ENCODE measurements at regions not wholly inside any gene's neighbourhood (a gene's known extent, or its start where the extent isn't known, plus 50 kb on each side); places are given as distances from the start of the nearest gene placed in this dataset.

- H3K9me3 ChIP-seq = peaks cover 8% of the 10 kb centered on the region
- no peak for TF ChIP-seq CTCF (IDR thresholded peaks at IDR 0.05)
- ATAC-seq (ENCODE audit: insufficient number of reproducible peaks, low FRiP score, low read depth) = no peak
- H3K36me3 ChIP-seq = peaks cover 2% of the 10 kb centered on the region
- H3K4me1 ChIP-seq (ENCODE audit: control insufficient read depth in 1 of 2, low read depth in 2 of 2) = no peaks in the 10 kb centered on the region
- no peak for DNase-seq (ENCODE audit: low spot score)
- H3K27ac ChIP-seq = no peak overlapping the region
- H3K27me3 ChIP-seq (replicated peaks; ENCODE audit: insufficient read depth) = no peaks in the 10 kb centered on the region
- no peak overlapping the region for H3K4me3 ChIP-seq
These were observed 71.6 kb downstream of the ZNF641 start for GRCh38 chr12:48279101-48279500.

DNA sequence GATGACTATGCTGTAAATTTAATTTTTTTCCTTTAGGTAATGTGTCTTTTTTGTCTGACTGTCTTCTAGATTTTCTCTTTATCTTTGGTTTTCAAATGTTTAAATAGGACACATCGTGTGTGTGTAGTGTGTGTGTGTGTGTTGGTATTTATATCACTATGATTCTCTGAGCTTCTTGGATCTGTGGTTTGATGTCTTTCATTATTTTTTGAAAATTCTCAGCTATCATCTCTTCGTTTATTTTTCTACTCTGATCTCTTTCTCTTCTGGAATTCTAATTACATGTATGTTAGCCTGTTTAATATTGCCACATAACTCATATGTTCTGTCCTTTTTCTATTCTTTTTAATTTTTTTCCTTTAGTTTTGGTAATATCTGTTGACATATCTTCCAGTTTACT lies 73.5 kb upstream of the OR10AD1 start:
- Histone ChIP-seq H3K9me3 (peaks cover 8% of the 10 kb centered on the region), H3K36me3 (peaks cover 2% of the 10 kb centered on the region), H3K4me1 (ENCODE audit: control insufficient read depth in 1 of 2, low read depth in 2 of 2) (no peaks in the 10 kb centered on the region), H3K27ac (no peak overlapping the region), H3K4me3 (no peak overlapping the region), H3K27me3 (replicated peaks; ENCODE audit: insufficient read depth) (no peaks in the 10 kb centered on the region)
- DNase-seq (ENCODE audit: low spot score) = no peak
- no peak for ATAC-seq (ENCODE audit: insufficient number of reproducible peaks, low FRiP score, low read depth)
- no peak for TF ChIP-seq CTCF (IDR thresholded peaks at IDR 0.05)

- DNase-seq (ENCODE audit: low spot score) (no peak), ATAC-seq (ENCODE audit: insufficient number of reproducible peaks, low FRiP score, low read depth) (no peak)
- no peaks in the 10 kb centered on the region for H3K4me1 ChIP-seq (ENCODE audit: control insufficient read depth in 1 of 2, low read depth in 2 of 2)
- no peaks in the 10 kb centered on the region for H3K36me3 ChIP-seq
- no peak for TF ChIP-seq CTCF (IDR thresholded peaks at IDR 0.05)
- no peaks in the 10 kb centered on the region for H3K27me3 ChIP-seq (replicated peaks; ENCODE audit: insufficient read depth)
- no peaks in the 10 kb centered on the region for H3K9me3 ChIP-seq
- H3K4me3 ChIP-seq = no peak overlapping the region
- H3K27ac ChIP-seq = no peak overlapping the region
These were observed 63.7 kb upstream of the OR10AD1 start for GRCh38 chr12:48266826-48267225.

- no peak for TF ChIP-seq CTCF (IDR thresholded peaks at IDR 0.05)
- no peak for ATAC-seq (ENCODE audit: insufficient number of reproducible peaks, low FRiP score, low read depth)
- no peaks in the 10 kb centered on the region for H3K27me3 ChIP-seq (replicated peaks; ENCODE audit: insufficient read depth)
These were observed 62.7 kb upstream of the OR10AD1 start for GRCh38 chr12:48265777-48266176.

DNA sequence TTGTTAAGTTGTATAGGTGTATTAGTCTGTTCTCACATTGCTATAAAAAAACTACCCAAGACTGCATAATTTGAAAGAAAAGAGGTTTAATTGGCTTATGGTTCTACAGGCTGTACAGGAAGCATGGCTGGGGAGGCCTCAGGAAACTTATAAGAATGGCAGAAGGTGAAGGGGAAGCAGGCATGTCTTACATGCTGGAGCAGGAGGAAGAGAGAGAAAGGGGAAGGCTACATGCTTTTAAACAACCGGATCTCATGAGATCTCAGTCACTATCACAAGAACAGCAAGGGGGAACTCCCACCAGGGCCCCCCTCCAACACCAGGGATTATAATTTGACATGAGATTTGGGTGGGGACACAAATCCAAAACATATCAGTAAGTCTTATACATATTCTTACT lies 60.5 kb upstream of the OR10AD1 start:
- Histone ChIP-seq H3K27ac (no peak overlapping the region), H3K27me3 (replicated peaks; ENCODE audit: insufficient read depth) (no peaks in the 10 kb centered on the region), H3K4me1 (ENCODE audit: control insufficient read depth in 1 of 2, low read depth in 2 of 2) (no peaks in the 10 kb centered on the region), H3K9me3 (no peaks in the 10 kb centered on the region), H3K4me3 (no peak overlapping the region), H3K36me3 (no peaks in the 10 kb centered on the region)
- DNase-seq (ENCODE audit: low spot score) = no peak
- no peak for TF ChIP-seq CTCF (IDR thresholded peaks at IDR 0.05)
- no peak for ATAC-seq (ENCODE audit: insufficient number of reproducible peaks, low FRiP score, low read depth)

More at GRCh38 chr12:48265777-48266176, 62.7 kb upstream of the OR10AD1 start:
- H3K4me1 ChIP-seq (ENCODE audit: control insufficient read depth in 1 of 2, low read depth in 2 of 2) = no peaks in the 10 kb centered on the region
- H3K36me3 ChIP-seq = no peaks in the 10 kb centered on the region
- no peak overlapping the region for H3K27ac ChIP-seq
- no peak overlapping the region for H3K4me3 ChIP-seq
- no peaks in the 10 kb centered on the region for H3K9me3 ChIP-seq
- DNase-seq (ENCODE audit: low spot score) = no peak

Data from thoracic aorta (tissue), 2 donors.